Fibroblast of lung (primary cell): ENCODE measurements at regions not wholly inside any gene's neighbourhood (a gene's known extent, or its start where the extent isn't known, plus 50 kb on each side); places are given as distances from the start of the nearest gene placed in this dataset.

Source experiments
- CTCF ChIP-seq, 2 donors: IDR thresholded peaks in 1 of 2; conservative IDR thresholded peaks in 1 of 2; 1 replicate in 1 of 2; 2 replicates in 1 of 2; pipeline ENCODE4 v1.5.1; 2011 to 2012; ENCODE audit warnings: low read length in 2 of 2, control low read depth in 1 of 2, inconsistent platforms in 1 of 2, low read depth in 1 of 2, mild to moderate bottlenecking in 1 of 2
- EZH2 ChIP-seq: IDR thresholded peaks from 2 replicates; pipeline ENCODE4 v1.5.1; 2012; ENCODE audit warnings: low read length, control low read depth, mild to moderate bottlenecking; ENCODE audit errors: missing control alignments

GRCh38 chr7:46513447-46513848 is 592.4 kb upstream of the IGFBP3 start:
- TF ChIP-seq CTCF (conservative IDR thresholded peaks at IDR 0.05 in 1 of 2, IDR thresholded peaks at IDR 0.05 in 1 of 2; ENCODE audit: low read depth in 1 of 2, low read length in 2 of 2) (no peak), EZH2 (no peak)
